Heart left ventricle (tissue), 13 donors: ENCODE measurements at regions not wholly inside any gene's neighbourhood (a gene's known extent, or its start where the extent isn't known, plus 50 kb on each side); places are given as distances from the start of the nearest gene placed in this dataset.

Source experiments
- POLR2A ChIP-seq, 2 donors: fragments of 450-650 bp; IDR thresholded peaks; one replicate each; pipeline ENCODE4 v1.6.1; 2017; ENCODE audit warnings: antibody characterized with exemption in 2 of 2, mild to moderate bottlenecking in 2 of 2, moderate library complexity in 2 of 2
- TF ChIP-seq, protein P1 (sequence below), 12 donors: fragments of 200-600 bp; sonication (generic) in 4 of 12; IDR thresholded peaks; one replicate each; pipeline versions ENCODE4 v1.5.0 to v1.8.0; 2018 to 2022; ENCODE audit warnings: antibody characterized with exemption in 12 of 12, mild to moderate bottlenecking in 5 of 12
- donor health status: ischemic (EF 13 %, LVEDD 7.1; RV severe dilation, severe dysfunction).
- donor health status: DM: no; HTN: yes; CAD: no.
- donor health status: DM: no; HTN: no; CAD: no.
- donor health status: ischemic (EF 25% LVEDD 6.9; RV normal size, moderate dysfunction).
- donor health status: ischemic (EF 25% LVEDD 5.7; RV mildly dilated, moderate dysfunction).
- donor health status: ischemic (EF 35%, LVEDD 5.7; RV mildly dilated, moderate dysfunction).
- donor health status: nonischemic (EF 11% LVEDD 7.7; RV severe dilation, severe dysfunction).
- donor health status: DM: yes; HTN: yes; CAD: no.
- donor health status: PGD.
- donor health status: ischemic (EF 29% LVEDD 5.4; RV normal size, mild dysfunction).
- donor health status: nonischemic (EF 23%, LVEDD 6.1; RV moderate dilation, normal function).

DNA sequence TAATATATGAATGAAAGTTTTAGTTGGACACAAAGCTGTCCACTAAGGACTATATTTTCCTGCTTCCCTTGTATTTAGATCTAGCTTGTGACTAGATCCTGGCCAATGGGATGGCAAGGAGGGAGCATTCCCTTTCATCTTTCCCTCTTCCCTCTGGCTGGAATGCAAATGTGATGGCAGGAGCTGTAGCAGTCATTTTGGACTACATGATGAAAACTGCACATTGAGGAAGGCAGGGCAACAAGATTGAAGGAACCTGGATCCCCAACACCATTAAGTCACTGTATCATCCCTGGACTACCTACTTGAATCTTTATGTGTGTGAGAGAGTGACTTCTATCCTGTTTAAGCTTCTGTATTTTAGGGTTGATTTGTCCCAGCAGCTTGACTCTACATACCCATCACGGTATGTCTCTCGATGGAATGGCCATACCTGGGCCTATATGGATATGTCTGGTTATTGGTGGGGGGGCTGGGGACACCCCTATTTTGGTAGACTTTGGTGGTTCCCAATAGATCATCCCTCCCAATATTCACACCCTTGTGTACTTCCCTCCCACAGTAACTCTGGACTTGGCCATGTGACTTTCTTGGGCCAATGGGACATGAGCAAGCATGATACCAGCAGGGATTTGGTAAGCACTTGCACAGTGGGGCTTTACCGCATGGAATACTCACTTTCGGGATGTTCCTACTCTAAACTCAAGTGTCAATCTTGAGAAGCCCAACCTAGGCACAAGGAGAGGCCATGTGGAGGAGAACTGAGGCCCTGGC, 128.5 kb downstream of the VEGFA start:
- no peak for TF ChIP-seq POLR2A (IDR thresholded peaks at IDR 0.05)
- TF ChIP-seq, protein P1, sequence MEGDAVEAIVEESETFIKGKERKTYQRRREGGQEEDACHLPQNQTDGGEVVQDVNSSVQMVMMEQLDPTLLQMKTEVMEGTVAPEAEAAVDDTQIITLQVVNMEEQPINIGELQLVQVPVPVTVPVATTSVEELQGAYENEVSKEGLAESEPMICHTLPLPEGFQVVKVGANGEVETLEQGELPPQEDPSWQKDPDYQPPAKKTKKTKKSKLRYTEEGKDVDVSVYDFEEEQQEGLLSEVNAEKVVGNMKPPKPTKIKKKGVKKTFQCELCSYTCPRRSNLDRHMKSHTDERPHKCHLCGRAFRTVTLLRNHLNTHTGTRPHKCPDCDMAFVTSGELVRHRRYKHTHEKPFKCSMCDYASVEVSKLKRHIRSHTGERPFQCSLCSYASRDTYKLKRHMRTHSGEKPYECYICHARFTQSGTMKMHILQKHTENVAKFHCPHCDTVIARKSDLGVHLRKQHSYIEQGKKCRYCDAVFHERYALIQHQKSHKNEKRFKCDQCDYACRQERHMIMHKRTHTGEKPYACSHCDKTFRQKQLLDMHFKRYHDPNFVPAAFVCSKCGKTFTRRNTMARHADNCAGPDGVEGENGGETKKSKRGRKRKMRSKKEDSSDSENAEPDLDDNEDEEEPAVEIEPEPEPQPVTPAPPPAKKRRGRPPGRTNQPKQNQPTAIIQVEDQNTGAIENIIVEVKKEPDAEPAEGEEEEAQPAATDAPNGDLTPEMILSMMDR (IDR thresholded peaks at IDR 0.05), result no peak
